ENCODE measurements at regions not wholly inside any gene's neighbourhood (a gene's known extent, or its start where the extent isn't known, plus 50 kb on each side); places are given as distances from the start of the nearest gene placed in this dataset.

DNA sequence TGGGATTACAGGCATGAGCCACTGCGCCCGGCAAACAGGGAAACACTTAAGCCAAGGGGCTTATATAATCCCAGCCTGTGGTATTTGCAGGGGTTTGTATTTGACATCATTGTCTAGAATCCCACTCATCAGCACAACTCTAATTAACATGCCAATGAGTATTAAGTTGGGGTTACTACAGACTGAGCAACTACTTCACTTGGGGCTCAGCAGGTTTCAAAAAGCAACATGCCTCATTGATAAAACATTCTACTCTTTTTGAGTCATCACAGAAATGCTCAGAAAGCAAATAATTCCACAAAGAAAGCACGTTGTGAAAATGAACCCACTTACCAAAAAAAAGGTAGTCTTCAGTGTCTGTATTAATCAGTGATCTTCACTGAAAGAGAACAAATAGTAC lies 236.9 kb upstream of the CELF2 start:
- H3K4me3 ChIP-seq (ENCODE audit: control insufficient read depth, low read depth, low read length): no peak overlapping the region
- TF ChIP-seq, protein P1, sequence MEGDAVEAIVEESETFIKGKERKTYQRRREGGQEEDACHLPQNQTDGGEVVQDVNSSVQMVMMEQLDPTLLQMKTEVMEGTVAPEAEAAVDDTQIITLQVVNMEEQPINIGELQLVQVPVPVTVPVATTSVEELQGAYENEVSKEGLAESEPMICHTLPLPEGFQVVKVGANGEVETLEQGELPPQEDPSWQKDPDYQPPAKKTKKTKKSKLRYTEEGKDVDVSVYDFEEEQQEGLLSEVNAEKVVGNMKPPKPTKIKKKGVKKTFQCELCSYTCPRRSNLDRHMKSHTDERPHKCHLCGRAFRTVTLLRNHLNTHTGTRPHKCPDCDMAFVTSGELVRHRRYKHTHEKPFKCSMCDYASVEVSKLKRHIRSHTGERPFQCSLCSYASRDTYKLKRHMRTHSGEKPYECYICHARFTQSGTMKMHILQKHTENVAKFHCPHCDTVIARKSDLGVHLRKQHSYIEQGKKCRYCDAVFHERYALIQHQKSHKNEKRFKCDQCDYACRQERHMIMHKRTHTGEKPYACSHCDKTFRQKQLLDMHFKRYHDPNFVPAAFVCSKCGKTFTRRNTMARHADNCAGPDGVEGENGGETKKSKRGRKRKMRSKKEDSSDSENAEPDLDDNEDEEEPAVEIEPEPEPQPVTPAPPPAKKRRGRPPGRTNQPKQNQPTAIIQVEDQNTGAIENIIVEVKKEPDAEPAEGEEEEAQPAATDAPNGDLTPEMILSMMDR (conservative IDR thresholded peaks at IDR 0.05; ENCODE audit: control insufficient read depth, insufficient read depth, low read depth, low read length): no peak
- peak; percentile 34 for DNase-seq (ENCODE audit: low read depth)

DNA sequence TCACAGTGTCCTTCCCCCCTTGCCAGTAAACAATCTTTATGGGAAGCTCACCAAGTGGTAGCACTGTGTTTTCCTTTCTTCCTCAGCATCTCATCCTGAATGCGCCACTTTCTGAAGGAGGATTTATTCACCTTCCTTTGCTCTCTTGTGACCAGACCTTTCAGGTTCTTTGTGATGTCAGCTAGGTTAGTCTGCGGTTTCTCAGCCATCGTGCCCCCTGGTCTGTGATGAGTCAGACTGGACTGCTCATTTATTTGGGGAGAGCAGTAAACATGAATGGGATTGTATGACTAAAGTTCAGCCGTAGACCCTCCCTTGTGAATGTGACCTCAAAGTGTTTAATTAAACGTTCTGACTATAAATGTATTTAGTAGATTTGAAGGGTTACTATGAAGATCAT lies 235.1 kb upstream of the CELF2 start:
- H3K4me3 ChIP-seq (ENCODE audit: control insufficient read depth, low read depth, low read length): no peak overlapping the region
- peak; percentile 67 for DNase-seq (ENCODE audit: low read depth)
- TF ChIP-seq, protein P1 (conservative IDR thresholded peaks at IDR 0.05; ENCODE audit: control insufficient read depth, insufficient read depth, low read depth, low read length): no peak

DNA sequence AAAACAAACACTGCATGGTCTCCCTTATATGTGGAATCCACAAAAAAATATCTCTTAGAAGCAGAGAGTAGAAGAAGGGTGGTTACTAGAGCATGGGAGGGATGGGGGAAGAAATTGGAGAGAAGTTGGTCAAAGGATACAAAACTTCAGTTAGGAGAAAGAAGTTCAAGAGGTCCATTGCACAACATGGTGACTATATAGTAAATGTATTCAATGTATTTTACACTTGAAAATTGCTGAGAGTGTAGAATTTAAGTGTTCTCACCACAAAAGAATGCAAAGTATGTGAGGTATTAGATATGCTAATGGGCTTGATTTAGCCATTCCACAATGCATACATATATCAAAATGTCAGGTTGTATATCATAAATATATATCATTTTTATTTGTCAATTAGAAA lies 232.0 kb upstream of the CELF2 start:
- no peak overlapping the region for H3K4me3 ChIP-seq (ENCODE audit: control insufficient read depth, low read depth, low read length)

DNA sequence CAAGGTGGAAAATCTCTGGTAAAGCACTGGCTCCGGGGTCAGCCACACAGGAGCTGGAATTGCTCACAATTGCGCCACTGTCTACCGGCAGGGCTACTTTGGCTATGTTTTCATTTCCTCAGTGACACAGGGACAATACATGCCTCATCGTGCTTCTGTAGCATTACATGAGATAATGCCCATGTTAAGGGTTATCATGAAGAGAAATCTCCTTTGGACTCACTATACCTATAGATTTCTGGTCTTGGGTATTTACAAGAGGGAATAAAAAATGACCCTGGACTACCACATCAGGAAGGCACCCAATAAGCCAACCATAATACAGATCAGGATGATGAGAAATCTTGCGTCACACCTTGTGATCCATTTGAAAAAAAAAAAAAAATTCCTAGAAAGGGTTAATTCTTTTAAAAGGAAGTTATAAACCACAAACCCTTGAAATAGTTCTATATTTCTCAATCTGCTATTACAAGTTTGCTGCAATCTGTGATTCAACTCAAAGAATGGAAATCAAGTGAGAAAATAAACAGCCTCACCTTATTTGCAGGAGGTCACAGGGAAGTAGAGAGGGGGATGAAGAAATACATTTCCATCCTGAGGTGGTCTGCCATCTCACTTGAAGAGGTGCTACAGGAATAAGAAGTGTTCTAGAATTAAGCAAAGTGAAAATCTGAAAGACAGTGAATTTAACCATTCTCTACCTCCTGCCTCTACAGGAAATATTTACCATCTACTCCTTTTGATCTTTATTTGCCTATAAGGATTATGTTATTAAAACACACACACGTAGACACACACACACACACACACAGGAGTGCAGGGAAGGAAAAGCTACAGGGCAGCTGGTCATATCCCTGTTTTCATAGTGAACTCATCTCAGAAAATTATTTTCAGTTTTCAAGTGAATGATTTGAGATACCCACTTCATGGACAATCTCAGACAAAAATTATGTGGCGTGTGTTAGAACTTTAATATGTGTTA lies 231.3 kb upstream of the CELF2 start:
- no peak overlapping the region for H3K4me3 ChIP-seq (ENCODE audit: control insufficient read depth, low read depth, low read length)
- TF ChIP-seq, protein P1 (conservative IDR thresholded peaks at IDR 0.05; ENCODE audit: control insufficient read depth, insufficient read depth, low read depth, low read length): no peak
- DNase-seq (ENCODE audit: low read depth): peak; percentile 79

More for the DNA sequence above, 232.0 kb upstream of the CELF2 start:
- TF ChIP-seq, protein P1 (conservative IDR thresholded peaks at IDR 0.05; ENCODE audit: control insufficient read depth, insufficient read depth, low read depth, low read length): no peak
- peak; percentile 69 for DNase-seq (ENCODE audit: low read depth)

DNA sequence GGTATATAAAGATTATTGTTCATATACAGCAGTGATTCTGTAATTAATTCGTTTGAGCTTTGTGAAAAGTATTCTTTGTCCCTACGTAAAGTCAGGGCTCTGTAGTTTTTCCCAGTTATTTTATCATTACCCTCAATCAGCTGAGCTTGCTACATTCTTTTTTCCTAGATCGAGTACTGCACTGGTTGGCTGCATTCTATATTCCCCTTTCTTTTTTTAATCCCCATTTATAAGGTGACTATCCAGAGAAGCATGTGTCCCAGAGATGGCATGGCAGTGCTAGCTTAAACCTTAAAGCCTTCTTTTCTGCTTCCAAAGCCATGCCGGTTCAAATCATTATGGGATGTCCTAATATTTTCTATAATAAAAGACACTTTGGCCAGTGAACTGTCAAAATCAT lies 230.1 kb upstream of the CELF2 start:
- no peak for DNase-seq (ENCODE audit: low read depth)
- no peak overlapping the region for H3K4me3 ChIP-seq (ENCODE audit: control insufficient read depth, low read depth, low read length)
- TF ChIP-seq, protein P1 (conservative IDR thresholded peaks at IDR 0.05; ENCODE audit: control insufficient read depth, insufficient read depth, low read depth, low read length): no peak

DNA sequence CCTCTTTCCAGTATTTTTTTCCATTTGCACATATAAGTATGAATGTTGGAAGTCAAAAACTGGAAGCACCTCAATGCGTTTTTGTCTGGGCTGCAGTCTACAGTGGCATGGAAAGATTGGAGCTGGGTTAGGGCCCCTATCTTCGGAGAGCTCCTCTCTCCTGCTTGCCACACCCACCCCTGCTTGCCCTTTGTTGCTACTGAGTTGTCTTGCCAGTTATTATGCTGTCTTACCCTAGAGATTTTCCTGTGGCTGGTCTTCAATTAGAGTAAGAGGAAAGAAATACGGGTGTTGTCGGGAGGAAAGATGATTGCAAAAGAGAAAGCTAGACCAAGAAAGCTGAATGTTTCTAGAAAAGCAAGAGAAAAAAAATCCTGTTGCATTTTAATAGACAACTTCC lies 228.9 kb upstream of the CELF2 start:
- DNase-seq (ENCODE audit: low read depth): peak; percentile 33
- TF ChIP-seq, protein P1 (conservative IDR thresholded peaks at IDR 0.05; ENCODE audit: control insufficient read depth, insufficient read depth, low read depth, low read length): no peak
- H3K4me3 ChIP-seq (ENCODE audit: control insufficient read depth, low read depth, low read length): no peak overlapping the region
